ENCODE measurements at regions not wholly inside any gene's neighbourhood (a gene's known extent, or its start where the extent isn't known, plus 50 kb on each side); places are given as distances from the start of the nearest gene placed in this dataset.
"Not testable (repeated sequence)": the region's sequence is repeated elsewhere in the genome, so short reads cannot be mapped to it uniquely, and the experiment has no call there.

GRCh38 chr17:70405492-70406220 is 236.3 kb downstream of the KCNJ2 start:
- DNase-seq = no peak
- ATAC-seq = peak in 1 of 2 donors; percentile 81
- intact Hi-C loops (cut with DNase I) = no loop called here

- ATAC-seq (no peak), DNase-seq (no peak)
- intact Hi-C loops (cut with DNase I) = no loop called here
These were observed 238.2 kb downstream of the KCNJ2 start for GRCh38 chr17:70407506-70407905.

- ATAC-seq = no peak
- intact Hi-C loops (cut with DNase I) = no loop called here
- no peak for DNase-seq
These were observed 239.4 kb downstream of the KCNJ2 start for GRCh38 chr17:70408768-70409167.

GRCh38 chr17:70414300-70414699 is 245.0 kb downstream of the KCNJ2 start:
- intact Hi-C loops (cut with DNase I) = no loop called here
- DNase-seq = no peak
- ATAC-seq = no peak

- DNase-seq (no peak), ATAC-seq (no peak)
- intact Hi-C loops (cut with DNase I) = no loop called here
These were observed 251.6 kb downstream of the KCNJ2 start for GRCh38 chr17:70420861-70421445.

DNA sequence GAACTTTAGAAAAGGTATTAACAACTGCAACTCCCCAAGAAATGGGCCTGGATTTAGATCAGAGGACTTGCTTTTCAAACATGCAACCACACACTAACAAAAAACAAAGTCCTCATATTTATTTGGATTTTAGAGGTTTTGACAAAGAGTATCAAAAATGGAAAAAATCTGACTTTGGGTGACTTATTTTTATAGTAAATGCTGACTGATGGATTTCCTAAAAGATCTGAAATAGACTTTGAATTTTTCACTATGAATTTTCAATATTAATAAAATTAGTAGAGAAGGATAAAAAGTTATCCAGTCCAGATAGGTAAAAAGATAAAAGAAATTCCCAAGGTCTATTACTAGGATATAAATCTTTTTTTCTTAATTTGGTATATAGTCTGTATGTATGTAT is 253.5 kb downstream of the KCNJ2 start:
- DNase-seq (no peak), ATAC-seq (no peak)
- intact Hi-C loops (cut with DNase I) = no loop called here

- no peak for ATAC-seq
- intact Hi-C loops (cut with DNase I) = no loop called here
- no peak for DNase-seq
These were observed 254.2 kb downstream of the KCNJ2 start for GRCh38 chr17:70423562-70423961.

DNA sequence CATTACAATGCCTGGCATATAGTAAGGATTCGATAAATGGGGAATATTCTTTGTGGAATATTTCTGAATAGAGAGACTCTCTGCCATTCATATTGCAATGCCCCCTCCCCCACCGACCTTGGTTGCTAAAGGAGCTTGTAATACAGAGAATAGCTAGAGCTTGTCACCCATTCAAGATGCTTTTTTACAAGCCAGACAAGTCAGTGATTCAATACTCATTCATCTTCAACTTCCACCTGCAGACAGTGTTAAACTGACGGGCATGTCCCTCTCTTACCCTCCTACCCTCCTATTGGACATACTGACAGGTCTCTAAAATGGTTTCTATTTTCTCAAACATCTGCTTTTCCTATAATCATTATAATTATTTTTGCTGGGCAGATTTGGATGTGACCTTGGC is 257.4 kb downstream of the KCNJ2 start:
- intact Hi-C loops (cut with DNase I) = no loop called here
- no peak for DNase-seq
- ATAC-seq = no peak

- DNase-seq (no peak), ATAC-seq (no peak)
- intact Hi-C loops (cut with DNase I) = no loop called here
These were observed 265.5 kb downstream of the KCNJ2 start for GRCh38 chr17:70434536-70435490.

DNA sequence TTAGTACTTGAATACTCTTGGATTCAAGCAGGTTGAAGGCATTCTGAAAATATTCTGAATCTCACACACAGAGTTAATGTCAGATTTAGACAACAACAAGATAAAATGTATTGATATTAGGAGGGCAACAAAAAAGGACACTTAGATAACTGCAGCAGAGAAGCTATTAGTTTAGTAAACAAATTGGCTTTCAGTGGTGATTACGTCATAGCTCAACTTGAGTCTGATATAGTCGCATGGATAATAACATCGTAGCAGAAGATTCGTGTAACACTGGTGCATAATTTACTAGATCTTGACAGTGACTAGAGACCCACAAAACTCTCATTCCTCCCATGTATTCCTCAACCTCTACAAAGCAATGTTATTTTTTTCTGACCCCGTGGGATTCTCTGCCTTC is 268.3 kb downstream of the KCNJ2 start:
- intact Hi-C loops (cut with DNase I) = no loop called here
- no peak for ATAC-seq

DNA sequence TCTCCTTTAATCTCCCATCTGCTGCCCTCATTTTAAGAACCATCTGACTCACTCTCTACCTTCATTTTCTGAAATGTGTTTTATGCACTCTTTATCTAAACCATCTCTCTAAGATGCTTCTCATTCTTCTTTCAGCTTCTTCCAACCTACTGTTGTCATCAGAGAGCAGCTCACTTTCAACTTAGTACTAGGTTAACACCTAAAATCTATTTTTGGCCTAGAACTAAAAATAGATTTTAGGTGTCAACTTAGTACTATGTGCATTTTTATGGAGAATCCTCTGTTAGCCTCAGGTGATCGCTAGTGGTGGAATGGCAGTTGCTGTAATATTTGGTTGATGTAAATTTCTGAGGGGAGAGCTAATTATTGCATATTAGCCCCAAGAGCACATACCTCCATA is 277.1 kb downstream of the KCNJ2 start:
- ATAC-seq = no peak
- intact Hi-C loops (cut with DNase I) = no loop called here
- DNase-seq = no peak

More for the DNA sequence above, 268.3 kb downstream of the KCNJ2 start:
- DNase-seq = no peak

GRCh38 chr17:70447588-70447987 is 278.3 kb downstream of the KCNJ2 start:
- intact Hi-C loops (cut with DNase I) = no loop called here
- no peak for DNase-seq
- ATAC-seq = no peak

DNA sequence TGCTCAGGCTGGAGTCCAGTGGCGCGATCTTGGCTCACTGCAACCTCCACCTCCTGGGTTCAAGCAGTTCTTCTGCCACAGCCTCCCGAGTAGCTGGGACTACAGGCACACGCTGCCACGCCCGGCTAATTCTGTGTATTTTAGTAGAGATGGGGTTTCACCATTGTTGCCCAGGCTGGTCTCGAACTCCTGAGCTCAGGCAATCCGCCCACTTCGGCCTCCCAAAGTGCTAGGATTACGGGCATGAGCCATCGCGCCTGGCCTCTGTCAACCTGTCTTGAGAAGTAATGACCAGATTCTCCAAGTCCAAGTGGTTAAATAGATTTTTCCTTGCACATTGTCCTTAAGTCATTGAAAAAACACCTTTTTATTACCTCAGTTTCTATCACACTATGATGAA is 283.7 kb downstream of the KCNJ2 start:
- ATAC-seq; DNase-seq; intact Hi-C loops (cut with DNase I): not testable (repeated sequence)

DNA sequence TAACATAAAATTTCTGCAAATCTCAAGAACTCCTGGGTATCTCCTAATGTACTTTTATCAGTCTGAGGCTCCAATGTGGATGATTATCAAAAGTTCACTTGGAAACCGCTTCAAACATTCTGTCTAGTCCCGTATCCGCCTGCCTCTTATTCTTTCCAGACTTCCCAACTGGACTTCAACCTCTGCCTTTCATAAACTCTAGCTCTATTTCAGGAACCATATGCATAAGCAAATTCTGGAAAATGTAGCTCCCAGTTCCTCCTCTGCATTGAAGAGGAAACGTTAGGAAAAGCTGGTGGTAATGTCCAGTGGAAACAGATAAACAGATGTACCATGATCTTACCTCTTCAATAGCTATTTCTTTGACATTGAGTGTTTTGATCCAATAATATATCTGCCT is 285.0 kb downstream of the KCNJ2 start:
- intact Hi-C loops (cut with DNase I) = no loop called here
- ATAC-seq (no peak), DNase-seq (no peak)

DNA sequence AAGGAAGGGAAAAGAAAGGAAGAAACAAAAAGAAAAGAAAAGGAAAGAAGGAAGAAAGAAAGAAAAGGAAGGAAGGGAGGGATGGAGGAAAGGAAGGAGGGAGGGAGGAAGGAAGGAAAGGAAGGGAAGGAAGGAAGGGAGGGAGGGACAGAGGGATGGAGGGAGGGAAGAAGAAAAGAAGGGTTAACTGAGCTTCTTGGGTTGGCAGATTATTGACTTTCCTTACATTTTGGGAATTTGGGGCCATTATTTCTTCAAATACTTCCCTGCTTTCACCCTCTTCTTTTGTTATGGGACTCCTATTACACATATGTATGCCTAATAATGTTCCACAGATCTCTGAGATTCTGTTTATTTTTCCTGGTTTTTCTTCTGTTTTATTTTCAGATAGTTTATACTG is 285.6 kb downstream of the KCNJ2 start:
- DNase-seq (no peak), ATAC-seq (no peak)
- intact Hi-C loops (cut with DNase I) = no loop called here

- DNase-seq = no peak
- ATAC-seq = no peak
- intact Hi-C loops (cut with DNase I) = no loop called here
These were observed 295.7 kb downstream of the KCNJ2 start for GRCh38 chr17:70464995-70465394.

GRCh38 chr17:70468661-70469060 is 299.3 kb downstream of the KCNJ2 start:
- intact Hi-C loops (cut with DNase I) = no loop called here
- ATAC-seq (no peak), DNase-seq (no peak)

DNA sequence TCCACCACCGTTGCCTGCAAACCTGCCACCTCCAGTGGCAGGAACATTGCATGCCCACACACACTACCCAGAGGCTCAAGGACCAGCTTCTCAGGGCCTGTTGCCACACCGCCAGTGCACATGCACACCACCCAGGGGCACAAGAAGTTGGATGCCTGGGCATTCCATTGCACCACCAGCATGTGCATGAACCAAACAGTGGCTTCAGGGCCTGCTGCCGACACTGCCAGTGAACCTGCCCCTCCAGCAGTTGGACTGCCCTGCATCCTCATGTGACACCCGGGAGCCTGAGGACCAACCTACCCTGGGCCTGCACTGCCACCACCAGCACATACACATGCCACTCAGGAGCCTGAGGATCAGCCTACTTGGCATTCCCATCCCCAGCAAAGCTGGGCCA is 303.7 kb downstream of the KCNJ2 start:
- DNase-seq (no peak), ATAC-seq (no peak)
- intact Hi-C loops (cut with DNase I) = no loop called here

- no peak for DNase-seq
- intact Hi-C loops (cut with DNase I) = no loop called here
- ATAC-seq = peak; percentile 35 to 53
These were observed 307.0 kb downstream of the KCNJ2 start for GRCh38 chr17:70476368-70476767.

- DNase-seq (peak; percentile 45), ATAC-seq (peak; percentile 56 to 92)
- intact Hi-C loops (cut with DNase I) = no loop called here
These were observed 309.6 kb downstream of the KCNJ2 start for GRCh38 chr17:70478902-70479301.
